ENCODE measurements at regions not wholly inside any gene's neighbourhood (a gene's known extent, or its start where the extent isn't known, plus 50 kb on each side); places are given as distances from the start of the nearest gene placed in this dataset.

- TF ChIP-seq POLR2A (IDR thresholded peaks at IDR 0.05) (no peak), POLR2AphosphoS5 (IDR thresholded peaks at IDR 0.05) (no peak)
- TF ChIP-seq, protein P1, sequence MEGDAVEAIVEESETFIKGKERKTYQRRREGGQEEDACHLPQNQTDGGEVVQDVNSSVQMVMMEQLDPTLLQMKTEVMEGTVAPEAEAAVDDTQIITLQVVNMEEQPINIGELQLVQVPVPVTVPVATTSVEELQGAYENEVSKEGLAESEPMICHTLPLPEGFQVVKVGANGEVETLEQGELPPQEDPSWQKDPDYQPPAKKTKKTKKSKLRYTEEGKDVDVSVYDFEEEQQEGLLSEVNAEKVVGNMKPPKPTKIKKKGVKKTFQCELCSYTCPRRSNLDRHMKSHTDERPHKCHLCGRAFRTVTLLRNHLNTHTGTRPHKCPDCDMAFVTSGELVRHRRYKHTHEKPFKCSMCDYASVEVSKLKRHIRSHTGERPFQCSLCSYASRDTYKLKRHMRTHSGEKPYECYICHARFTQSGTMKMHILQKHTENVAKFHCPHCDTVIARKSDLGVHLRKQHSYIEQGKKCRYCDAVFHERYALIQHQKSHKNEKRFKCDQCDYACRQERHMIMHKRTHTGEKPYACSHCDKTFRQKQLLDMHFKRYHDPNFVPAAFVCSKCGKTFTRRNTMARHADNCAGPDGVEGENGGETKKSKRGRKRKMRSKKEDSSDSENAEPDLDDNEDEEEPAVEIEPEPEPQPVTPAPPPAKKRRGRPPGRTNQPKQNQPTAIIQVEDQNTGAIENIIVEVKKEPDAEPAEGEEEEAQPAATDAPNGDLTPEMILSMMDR (IDR thresholded peaks at IDR 0.05) = no peak
- no peaks in the 10 kb centered on the region for H3K4me1 ChIP-seq (replicated peaks)
- 37% methylated on average over 2 of the region's 2 CpGs for WGBS
- no peaks in the 10 kb centered on the region for H3K9me3 ChIP-seq
- no peak overlapping the region for H3K4me3 ChIP-seq
- no peaks in the 10 kb centered on the region for H3K36me3 ChIP-seq
- no peak for DNase-seq (ENCODE audit: low spot score)
- intact Hi-C loops (cut with DNase I) = no loop called here
- no peaks in the 10 kb centered on the region for H3K27me3 ChIP-seq (replicated peaks; ENCODE audit: insufficient read depth)
- no peak overlapping the region for H3K27ac ChIP-seq
Observed at GRCh38 chr6:141965016-141965545, 167.6 kb upstream of the GJE1 start.

DNA sequence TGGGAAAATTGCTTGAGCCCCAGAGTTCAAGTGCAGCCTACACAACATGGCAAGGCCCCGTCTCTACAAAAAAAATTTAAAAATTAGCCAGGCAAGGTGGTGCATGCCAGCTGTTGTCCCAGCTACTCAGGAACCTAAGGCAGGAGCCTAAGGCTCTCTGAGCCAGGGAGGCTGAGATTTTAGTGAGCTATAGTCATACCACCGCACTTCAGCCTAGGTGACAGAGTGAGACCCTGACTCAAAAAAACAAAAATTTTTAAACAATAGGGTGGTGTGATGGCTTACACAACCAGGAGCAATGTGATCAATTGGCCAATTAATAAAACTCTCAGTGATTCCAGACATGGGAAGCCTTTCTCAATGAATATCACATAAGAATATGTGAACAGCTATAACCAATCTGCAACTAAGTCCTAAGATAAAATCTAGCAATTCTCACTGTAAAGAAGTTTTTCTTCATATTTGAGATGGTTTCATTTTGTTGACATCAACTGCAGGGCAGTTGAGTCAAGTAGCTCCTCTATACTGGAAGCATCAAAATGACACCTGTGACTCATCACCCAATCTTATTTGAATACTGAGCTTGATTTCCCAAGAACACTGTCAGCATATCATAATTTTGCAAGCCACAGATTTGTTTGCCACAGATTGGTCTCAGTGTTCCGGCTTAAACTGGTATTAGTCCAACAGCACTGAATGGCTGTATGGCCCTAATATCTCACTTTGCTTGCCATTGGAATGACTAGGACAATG is 169.0 kb upstream of the GJE1 start:
- no peaks in the 10 kb centered on the region for H3K9me3 ChIP-seq
- TF ChIP-seq POLR2A (IDR thresholded peaks at IDR 0.05) (no peak), POLR2AphosphoS5 (IDR thresholded peaks at IDR 0.05) (no peak)
- TF ChIP-seq, protein P1 (IDR thresholded peaks at IDR 0.05) = no peak
- intact Hi-C loops (cut with DNase I) = no loop called here
- no peak overlapping the region for H3K4me3 ChIP-seq
- H3K27me3 ChIP-seq (replicated peaks; ENCODE audit: insufficient read depth) = no peaks in the 10 kb centered on the region
- no peaks in the 10 kb centered on the region for H3K4me1 ChIP-seq (replicated peaks)
- DNase-seq (ENCODE audit: low spot score) = no peak
- H3K27ac ChIP-seq = no peak overlapping the region
- no peaks in the 10 kb centered on the region for H3K36me3 ChIP-seq
- 88% methylated on average over 3 of the region's 3 CpGs for WGBS

DNA sequence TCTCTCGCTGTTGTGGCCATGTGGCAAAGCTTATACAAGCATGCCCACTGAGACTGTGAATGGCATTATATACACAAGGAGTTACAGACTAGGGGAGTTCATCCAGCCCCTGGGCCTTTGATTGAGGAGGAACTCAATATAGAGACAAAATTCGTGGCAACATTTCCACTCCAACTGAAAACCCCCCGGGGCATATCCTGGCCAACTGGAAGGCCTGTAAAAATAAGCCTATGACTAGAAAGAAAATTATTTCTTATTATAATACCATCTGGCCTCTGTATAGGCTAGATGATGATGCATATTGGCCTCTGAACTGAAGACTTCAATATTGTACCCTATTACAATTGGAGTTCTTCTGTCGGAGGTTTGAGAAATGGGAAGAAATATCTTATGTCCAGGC is 175.5 kb upstream of the GJE1 start:
- DNase-seq (ENCODE audit: low spot score) = no peak
- intact Hi-C loops (cut with DNase I) = no loop called here
- WGBS = 72% methylated on average over 4 of the region's 4 CpGs
- TF ChIP-seq, protein P1 (IDR thresholded peaks at IDR 0.05) = no peak
- no peak for TF ChIP-seq POLR2A (IDR thresholded peaks at IDR 0.05)
- no peak for TF ChIP-seq POLR2AphosphoS5 (IDR thresholded peaks at IDR 0.05)
- H3K27ac ChIP-seq = no peak overlapping the region
- H3K9me3 ChIP-seq = no peaks in the 10 kb centered on the region
- H3K4me3 ChIP-seq = no peak overlapping the region
- H3K4me1 ChIP-seq (replicated peaks) = no peaks in the 10 kb centered on the region
- H3K27me3 ChIP-seq (replicated peaks; ENCODE audit: insufficient read depth) = no peaks in the 10 kb centered on the region
- no peaks in the 10 kb centered on the region for H3K36me3 ChIP-seq

DNA sequence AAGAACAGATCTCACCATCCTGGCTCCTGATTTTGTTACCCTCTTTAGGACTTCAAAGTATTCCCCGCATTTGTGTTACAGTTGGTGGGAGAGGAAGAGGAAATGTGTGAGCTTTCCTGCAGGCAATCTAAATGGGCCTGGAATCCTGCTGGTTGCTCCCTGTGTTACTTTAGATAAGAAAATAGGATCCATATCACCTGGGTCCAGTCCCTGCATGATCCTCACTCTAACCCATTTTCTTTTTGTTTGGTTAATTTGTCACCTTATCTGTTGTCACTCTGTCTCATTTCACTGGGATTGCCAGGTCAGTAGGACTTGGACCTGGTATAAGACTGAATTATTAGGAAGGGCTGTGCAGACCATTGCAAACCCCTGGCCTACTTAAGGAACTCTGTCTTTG is 175.9 kb upstream of the GJE1 start:
- TF ChIP-seq POLR2A (IDR thresholded peaks at IDR 0.05) (no peak), POLR2AphosphoS5 (IDR thresholded peaks at IDR 0.05) (no peak)
- TF ChIP-seq, protein P1 (IDR thresholded peaks at IDR 0.05) = no peak
- Histone ChIP-seq H3K27me3 (replicated peaks; ENCODE audit: insufficient read depth) (no peaks in the 10 kb centered on the region), H3K36me3 (no peaks in the 10 kb centered on the region), H3K27ac (no peak overlapping the region), H3K4me3 (no peak overlapping the region), H3K4me1 (replicated peaks) (no peaks in the 10 kb centered on the region), H3K9me3 (no peaks in the 10 kb centered on the region)
- WGBS = 79% methylated on average over 1 of the region's 1 CpG
- intact Hi-C loops (cut with DNase I) = no loop called here
- DNase-seq (ENCODE audit: low spot score) = no peak
